ENCODE measurements at regions not wholly inside any gene's neighbourhood (a gene's known extent, or its start where the extent isn't known, plus 50 kb on each side); places are given as distances from the start of the nearest gene placed in this dataset.

- no peak for TF ChIP-seq POLR2A (IDR thresholded peaks at IDR 0.05)
- TF ChIP-seq, protein P1, sequence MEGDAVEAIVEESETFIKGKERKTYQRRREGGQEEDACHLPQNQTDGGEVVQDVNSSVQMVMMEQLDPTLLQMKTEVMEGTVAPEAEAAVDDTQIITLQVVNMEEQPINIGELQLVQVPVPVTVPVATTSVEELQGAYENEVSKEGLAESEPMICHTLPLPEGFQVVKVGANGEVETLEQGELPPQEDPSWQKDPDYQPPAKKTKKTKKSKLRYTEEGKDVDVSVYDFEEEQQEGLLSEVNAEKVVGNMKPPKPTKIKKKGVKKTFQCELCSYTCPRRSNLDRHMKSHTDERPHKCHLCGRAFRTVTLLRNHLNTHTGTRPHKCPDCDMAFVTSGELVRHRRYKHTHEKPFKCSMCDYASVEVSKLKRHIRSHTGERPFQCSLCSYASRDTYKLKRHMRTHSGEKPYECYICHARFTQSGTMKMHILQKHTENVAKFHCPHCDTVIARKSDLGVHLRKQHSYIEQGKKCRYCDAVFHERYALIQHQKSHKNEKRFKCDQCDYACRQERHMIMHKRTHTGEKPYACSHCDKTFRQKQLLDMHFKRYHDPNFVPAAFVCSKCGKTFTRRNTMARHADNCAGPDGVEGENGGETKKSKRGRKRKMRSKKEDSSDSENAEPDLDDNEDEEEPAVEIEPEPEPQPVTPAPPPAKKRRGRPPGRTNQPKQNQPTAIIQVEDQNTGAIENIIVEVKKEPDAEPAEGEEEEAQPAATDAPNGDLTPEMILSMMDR (IDR thresholded peaks at IDR 0.05), result no peak
- Histone ChIP-seq H3K27ac (peak overlapping the region in 1 of 12 donors; percentile 18), H3K27me3 (no peaks in the 10 kb centered on the region), H3K4me3 (no peak overlapping the region), H3K4me1 (peaks cover 0 to 11% (median 0%) of the 10 kb centered on the region in 12 donors), H3K36me3 (no peaks in the 10 kb centered on the region), H3K9me3 (peaks cover 0 to 3% (median 0%) of the 10 kb centered on the region in 12 donors)
- intact Hi-C loops (cut with DNase I), result no loop called here
- ATAC-seq (peak in 2 of 4 donors; percentile 78 to 82), DNase-seq (no peak)
Observed at GRCh38 chr2:150296770-150297546, 190.5 kb downstream of the RND3 start.

- no peak overlapping the region for H3K4me3 ChIP-seq
- intact Hi-C loops (cut with DNase I), result no loop called here
Observed at GRCh38 chr2:150295544-150295943, 191.9 kb downstream of the RND3 start.

GRCh38 chr2:150293771-150294170, 193.7 kb downstream of the RND3 start:
- intact Hi-C loops (cut with DNase I), result no loop called here
- Histone ChIP-seq H3K27me3 (no peaks in the 10 kb centered on the region), H3K9me3 (no peaks in the 10 kb centered on the region), H3K4me3 (no peak overlapping the region), H3K36me3 (no peaks in the 10 kb centered on the region), H3K27ac (no peak overlapping the region), H3K4me1 (peaks cover 0 to 11% (median 0%) of the 10 kb centered on the region in 12 donors)
- TF ChIP-seq, protein P1 (IDR thresholded peaks at IDR 0.05), result no peak
- no peak for TF ChIP-seq POLR2A (IDR thresholded peaks at IDR 0.05)
- 80 to 88% (median 86%) methylated on average over 4 of the region's 4 CpGs for WGBS, 4 donors
- ATAC-seq (no peak), DNase-seq (no peak)

More at GRCh38 chr2:150295544-150295943, 191.9 kb downstream of the RND3 start:
- H3K4me1 ChIP-seq, result peaks cover 0 to 11% (median 0%) of the 10 kb centered on the region in 12 donors
- ATAC-seq, result no peak
- no peaks in the 10 kb centered on the region for H3K27me3 ChIP-seq
- WGBS, 4 donors, result 89 to 95% (median 92%) methylated on average over 2 of the region's 2 CpGs
- H3K27ac ChIP-seq, result no peak overlapping the region
- peaks cover 0 to 3% (median 0%) of the 10 kb centered on the region in 12 donors for H3K9me3 ChIP-seq
- no peaks in the 10 kb centered on the region for H3K36me3 ChIP-seq
- no peak for TF ChIP-seq POLR2A (IDR thresholded peaks at IDR 0.05)
- TF ChIP-seq, protein P1 (IDR thresholded peaks at IDR 0.05), result no peak
- no peak for DNase-seq

DNA sequence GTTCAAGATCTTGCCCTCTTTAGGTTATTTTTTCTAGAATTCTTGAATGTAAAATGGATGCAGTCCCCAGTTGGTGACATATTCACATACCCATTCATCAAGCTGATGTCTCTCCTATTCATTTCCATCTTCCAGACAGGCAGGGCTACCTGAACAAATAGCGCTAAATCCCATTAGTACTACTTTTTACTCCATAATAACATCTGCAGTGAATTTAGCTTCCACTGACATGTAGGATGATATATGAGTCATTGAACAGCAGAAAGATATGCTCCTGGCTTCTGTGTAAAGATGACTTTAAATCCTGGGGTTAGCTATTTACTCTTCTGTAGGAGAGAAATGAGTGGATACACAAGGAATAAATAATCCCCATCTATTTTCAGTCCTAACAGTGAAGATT, 194.7 kb downstream of the RND3 start:
- H3K4me3 ChIP-seq, result no peak overlapping the region
- ATAC-seq (no peak), DNase-seq (no peak)
- no peak overlapping the region for H3K27ac ChIP-seq
- no peaks in the 10 kb centered on the region for H3K36me3 ChIP-seq
- H3K4me1 ChIP-seq, result peaks cover 0 to 11% (median 0%) of the 10 kb centered on the region in 12 donors
- no peaks in the 10 kb centered on the region for H3K27me3 ChIP-seq
- no peak for TF ChIP-seq POLR2A (IDR thresholded peaks at IDR 0.05)
- TF ChIP-seq, protein P1 (IDR thresholded peaks at IDR 0.05), result no peak
- intact Hi-C loops (cut with DNase I), result no loop called here
- WGBS, 4 donors, result 97 to 100% (median 98%) methylated on average over 1 of the region's 1 CpG
- no peaks in the 10 kb centered on the region for H3K9me3 ChIP-seq
